ENCODE measurements at regions not wholly inside any gene's neighbourhood (a gene's known extent, or its start where the extent isn't known, plus 50 kb on each side); places are given as distances from the start of the nearest gene placed in this dataset.

DNA sequence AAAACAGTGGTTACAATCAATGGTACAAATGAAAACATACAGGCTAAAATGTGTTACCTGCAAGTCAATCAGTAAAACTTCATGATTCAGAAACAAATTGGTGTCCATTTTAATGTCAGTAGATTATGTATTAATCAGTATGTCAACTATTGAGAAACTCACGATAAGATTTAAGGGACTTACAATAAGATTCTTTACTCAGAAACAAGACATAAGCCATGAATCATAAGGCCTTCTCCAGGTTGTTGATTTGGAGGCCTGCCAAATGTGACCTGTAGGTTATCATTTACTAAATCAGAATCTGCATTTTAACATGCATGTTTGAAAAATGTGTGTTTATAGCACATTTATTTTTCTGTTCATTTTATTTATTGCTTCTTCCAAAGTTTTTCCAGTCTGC lies 623.1 kb downstream of the CCDC85A start:
- Histone ChIP-seq H3K27ac (no peak overlapping the region), H3K9me3 (no peaks in the 10 kb centered on the region), H3K36me3 (ENCODE audit: insufficient read depth in 1 of 2, low read depth in 1 of 2) (no peaks in the 10 kb centered on the region), H3K4me1 (no peaks in the 10 kb centered on the region), H3K27me3 (ENCODE audit: insufficient read depth in 3 of 3, low read length in 2 of 3) (no peaks in the 10 kb centered on the region), H3K4me3 (no peak overlapping the region)
- DNase-seq, result no peak
- intact Hi-C loops (cut with DNase I), result no loop called here
- TF ChIP-seq, protein P1, sequence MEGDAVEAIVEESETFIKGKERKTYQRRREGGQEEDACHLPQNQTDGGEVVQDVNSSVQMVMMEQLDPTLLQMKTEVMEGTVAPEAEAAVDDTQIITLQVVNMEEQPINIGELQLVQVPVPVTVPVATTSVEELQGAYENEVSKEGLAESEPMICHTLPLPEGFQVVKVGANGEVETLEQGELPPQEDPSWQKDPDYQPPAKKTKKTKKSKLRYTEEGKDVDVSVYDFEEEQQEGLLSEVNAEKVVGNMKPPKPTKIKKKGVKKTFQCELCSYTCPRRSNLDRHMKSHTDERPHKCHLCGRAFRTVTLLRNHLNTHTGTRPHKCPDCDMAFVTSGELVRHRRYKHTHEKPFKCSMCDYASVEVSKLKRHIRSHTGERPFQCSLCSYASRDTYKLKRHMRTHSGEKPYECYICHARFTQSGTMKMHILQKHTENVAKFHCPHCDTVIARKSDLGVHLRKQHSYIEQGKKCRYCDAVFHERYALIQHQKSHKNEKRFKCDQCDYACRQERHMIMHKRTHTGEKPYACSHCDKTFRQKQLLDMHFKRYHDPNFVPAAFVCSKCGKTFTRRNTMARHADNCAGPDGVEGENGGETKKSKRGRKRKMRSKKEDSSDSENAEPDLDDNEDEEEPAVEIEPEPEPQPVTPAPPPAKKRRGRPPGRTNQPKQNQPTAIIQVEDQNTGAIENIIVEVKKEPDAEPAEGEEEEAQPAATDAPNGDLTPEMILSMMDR (IDR thresholded peaks at IDR 0.05), result no peak
- no peak for ATAC-seq
- 82 to 91% (median 89%) methylated on average over 1 of the region's 1 CpG for WGBS, 3 donors

DNA sequence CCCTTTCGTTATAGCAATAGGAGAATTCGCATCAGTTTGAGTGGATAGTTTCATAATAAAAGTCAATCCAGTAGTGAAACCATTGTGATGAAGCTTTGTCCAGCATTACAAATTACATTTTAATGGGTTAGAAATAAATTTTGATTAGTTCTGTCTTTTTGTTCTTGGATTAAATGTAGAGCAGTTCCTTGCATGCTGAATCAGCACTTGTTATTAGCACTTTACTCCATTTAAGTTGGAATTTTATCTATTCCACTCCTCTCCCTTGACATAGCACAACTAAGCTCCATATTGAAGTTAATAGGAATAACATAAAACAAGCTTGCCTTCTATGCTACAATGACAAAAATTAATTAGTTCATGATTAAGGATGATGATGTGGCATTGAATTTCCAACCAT lies 624.1 kb downstream of the CCDC85A start:
- H3K9me3 ChIP-seq, result no peaks in the 10 kb centered on the region
- ATAC-seq (no peak), DNase-seq (no peak)
- TF ChIP-seq, protein P1 (IDR thresholded peaks at IDR 0.05), result no peak
- intact Hi-C loops (cut with DNase I), result no loop called here
- no peaks in the 10 kb centered on the region for H3K4me1 ChIP-seq
- no peaks in the 10 kb centered on the region for H3K27me3 ChIP-seq (ENCODE audit: insufficient read depth in 3 of 3, low read length in 2 of 3)
- H3K4me3 ChIP-seq, result no peak overlapping the region
- 49 to 80% (median 53%) methylated on average over 2 of the region's 2 CpGs for WGBS, 3 donors
- H3K27ac ChIP-seq, result no peak overlapping the region
- no peaks in the 10 kb centered on the region for H3K36me3 ChIP-seq (ENCODE audit: insufficient read depth in 1 of 2, low read depth in 1 of 2)

DNA sequence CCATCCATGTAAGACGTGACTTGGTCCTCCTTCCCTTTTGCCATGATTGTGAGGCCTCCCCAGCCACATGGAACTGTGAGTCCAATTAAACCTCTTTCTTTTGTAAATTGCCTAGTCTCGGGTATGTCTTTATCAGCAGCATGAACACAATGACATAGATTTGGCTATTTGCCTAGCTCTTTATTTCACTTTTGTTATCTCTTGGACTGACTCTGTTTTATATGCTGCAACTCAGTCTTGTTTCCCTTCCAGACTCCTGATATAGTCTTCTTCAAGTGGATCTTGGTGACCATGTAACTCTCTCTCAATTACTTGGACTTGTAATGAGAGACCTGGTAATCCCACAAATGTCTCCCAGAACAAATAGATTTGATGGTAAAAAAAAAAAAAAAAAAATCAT lies 627.6 kb downstream of the CCDC85A start:
- 53 to 87% (median 66%) methylated on average over 2 of the region's 2 CpGs for WGBS, 3 donors
- no peak for ATAC-seq
- H3K4me1 ChIP-seq, result no peaks in the 10 kb centered on the region

DNA sequence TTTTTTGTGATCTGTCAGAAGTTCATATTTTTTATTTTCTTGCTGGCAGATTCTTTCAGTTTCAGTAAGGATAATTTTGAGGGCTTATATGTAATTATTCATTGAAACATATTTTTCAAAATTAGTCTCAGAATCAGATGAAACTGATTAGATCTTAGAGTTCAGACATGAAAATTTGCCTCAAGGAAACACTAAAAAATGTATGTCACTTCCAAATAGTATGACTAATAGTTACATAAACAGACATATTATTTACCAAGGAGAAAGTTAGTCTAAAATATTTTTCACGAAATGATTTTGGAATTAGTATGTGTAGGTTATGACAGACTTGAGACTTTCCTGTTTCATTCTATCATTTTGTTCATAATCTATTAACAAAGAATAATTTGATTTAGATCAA lies 628.6 kb downstream of the CCDC85A start:
- TF ChIP-seq, protein P1 (IDR thresholded peaks at IDR 0.05), result no peak
- WGBS, 3 donors, result 31 to 96% (median 84%) methylated on average over 1 of the region's 1 CpG
- no peak for DNase-seq

More for the DNA sequence above, 627.6 kb downstream of the CCDC85A start:
- DNase-seq, result no peak
- Histone ChIP-seq H3K27ac (no peak overlapping the region), H3K9me3 (no peaks in the 10 kb centered on the region), H3K36me3 (ENCODE audit: insufficient read depth in 1 of 2, low read depth in 1 of 2) (no peaks in the 10 kb centered on the region), H3K4me3 (no peak overlapping the region), H3K27me3 (ENCODE audit: insufficient read depth in 3 of 3, low read length in 2 of 3) (no peaks in the 10 kb centered on the region)
- intact Hi-C loops (cut with DNase I), result no loop called here
- TF ChIP-seq, protein P1 (IDR thresholded peaks at IDR 0.05), result no peak

DNA sequence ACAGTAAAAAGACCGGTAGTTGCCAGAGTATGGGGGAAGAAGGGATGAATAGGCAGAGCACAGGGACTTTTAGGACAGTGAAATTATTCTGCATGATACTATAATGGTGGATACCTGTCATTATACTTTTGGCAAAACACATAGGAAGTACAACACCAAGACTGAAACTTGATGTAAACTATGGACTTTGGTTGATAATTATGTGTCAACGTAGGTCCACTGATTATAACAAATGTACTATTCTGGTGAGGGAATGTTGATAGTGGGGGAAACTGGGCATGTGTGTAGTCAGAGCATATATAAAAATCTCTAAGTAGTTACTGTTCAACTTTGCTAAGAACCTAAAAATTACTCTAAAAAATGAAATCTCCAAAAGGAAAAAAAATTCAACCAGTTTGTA lies 629.7 kb downstream of the CCDC85A start:
- no peak for DNase-seq
- 83 to 84% (median 84%) methylated on average over 2 of the region's 2 CpGs for WGBS, 3 donors
- TF ChIP-seq, protein P1 (IDR thresholded peaks at IDR 0.05), result no peak

More for the DNA sequence above, 628.6 kb downstream of the CCDC85A start:
- intact Hi-C loops (cut with DNase I), result no loop called here
- Histone ChIP-seq H3K27me3 (ENCODE audit: insufficient read depth in 3 of 3, low read length in 2 of 3) (no peaks in the 10 kb centered on the region), H3K27ac (no peak overlapping the region), H3K36me3 (ENCODE audit: insufficient read depth in 1 of 2, low read depth in 1 of 2) (no peaks in the 10 kb centered on the region), H3K4me3 (no peak overlapping the region), H3K4me1 (no peaks in the 10 kb centered on the region), H3K9me3 (no peaks in the 10 kb centered on the region)
- no peak for ATAC-seq

More for the DNA sequence above, 629.7 kb downstream of the CCDC85A start:
- Histone ChIP-seq H3K9me3 (no peaks in the 10 kb centered on the region), H3K4me3 (no peak overlapping the region), H3K27me3 (ENCODE audit: insufficient read depth in 3 of 3, low read length in 2 of 3) (no peaks in the 10 kb centered on the region), H3K4me1 (no peaks in the 10 kb centered on the region), H3K27ac (no peak overlapping the region), H3K36me3 (ENCODE audit: insufficient read depth in 1 of 2, low read depth in 1 of 2) (no peaks in the 10 kb centered on the region)
- no peak for ATAC-seq
- intact Hi-C loops (cut with DNase I), result no loop called here
